H54 (cell line): ENCODE measurements at regions not wholly inside any gene's neighbourhood (a gene's known extent, or its start where the extent isn't known, plus 50 kb on each side); places are given as distances from the start of the nearest gene placed in this dataset.

ENCODE experiments used
- DNase-seq: peaks from one replicate; pipeline ENCODE4 v3.0.0; 2011; ENCODE audit warnings: low spot score, mixed read lengths; ENCODE audit not compliant: insufficient read length
- FAIRE-seq: peaks from 3 replicates; lab custom pipeline; 2011; peaks lifted over from hg19 to GRCh38; lab: Jason Lieb, UNC
- POLR2A ChIP-seq: IDR thresholded peaks from 2 replicates; pipeline ENCODE4 v1.6.1; 2011; ENCODE audit warnings: low read depth, mild to moderate bottlenecking, low read length

DNA sequence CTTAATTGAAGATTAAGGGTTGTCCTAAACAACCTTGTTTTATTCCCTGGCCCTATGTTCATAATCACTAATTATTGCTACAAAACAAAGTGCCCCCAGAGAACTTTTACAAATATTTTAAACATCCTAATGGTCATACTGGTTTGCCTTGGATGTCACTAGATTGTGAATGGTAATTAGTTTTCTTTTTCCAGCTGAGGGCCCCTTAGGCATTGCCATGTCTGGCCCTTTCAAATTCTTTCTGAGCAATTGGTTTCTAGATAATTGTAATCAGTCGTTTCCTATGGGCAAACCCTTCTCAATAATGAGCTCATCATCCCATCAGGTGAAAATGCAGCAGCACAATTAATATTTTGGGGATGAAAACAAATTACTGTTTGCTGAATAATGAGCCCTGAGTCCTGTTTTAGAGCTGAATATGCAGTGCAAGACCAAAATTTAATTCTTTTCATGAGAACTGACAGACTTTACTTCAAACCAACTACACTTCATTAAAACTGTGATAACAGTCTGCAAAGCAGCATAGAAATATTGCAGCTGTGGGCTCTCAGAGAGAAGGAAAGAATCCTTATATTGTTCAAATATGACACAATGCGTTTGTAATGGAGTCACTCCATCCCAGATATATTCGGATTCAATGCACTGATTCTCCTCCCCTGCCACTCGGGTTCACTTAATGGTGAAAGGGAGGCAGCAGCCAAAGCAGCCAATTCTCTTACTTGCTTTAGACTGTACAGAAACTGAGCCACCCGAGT, 67.7 kb upstream of the ARHGAP5 start:
- TF ChIP-seq POLR2A, result no peak
- DNase-seq (no peak), FAIRE-seq (no peak)

- DNase-seq (no peak), FAIRE-seq (no peak)
- no peak for TF ChIP-seq POLR2A
These were observed 67.0 kb upstream of the ARHGAP5 start for GRCh38 chr14:32009976-32010581.

- DNase-seq (peak; percentile 33), FAIRE-seq (peak; percentile 89)
- TF ChIP-seq POLR2A, result no peak
These were observed 66.4 kb upstream of the ARHGAP5 start for GRCh38 chr14:32010604-32011125.

DNA sequence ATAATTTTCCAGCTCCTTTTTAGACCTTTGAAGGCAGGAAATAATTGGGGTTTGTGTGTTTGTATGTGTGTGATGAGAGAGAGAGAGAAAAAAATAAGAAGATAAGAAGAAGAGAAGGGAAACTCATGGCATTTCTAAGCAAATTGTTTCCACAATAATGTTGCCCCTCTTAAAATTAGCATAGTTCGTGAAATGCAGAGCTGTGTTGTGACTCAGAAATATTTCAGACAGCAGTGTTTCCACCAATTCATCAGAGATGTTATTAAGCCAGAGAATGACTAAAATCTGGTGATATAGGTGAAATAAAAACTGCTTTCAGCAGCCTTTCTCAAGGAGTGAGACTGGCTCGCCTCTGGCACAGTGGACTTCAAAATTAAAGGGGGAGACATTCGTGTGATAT, 65.9 kb upstream of the ARHGAP5 start:
- DNase-seq, result no peak
- no peak for TF ChIP-seq POLR2A
- peak; percentile 50 for FAIRE-seq

DNA sequence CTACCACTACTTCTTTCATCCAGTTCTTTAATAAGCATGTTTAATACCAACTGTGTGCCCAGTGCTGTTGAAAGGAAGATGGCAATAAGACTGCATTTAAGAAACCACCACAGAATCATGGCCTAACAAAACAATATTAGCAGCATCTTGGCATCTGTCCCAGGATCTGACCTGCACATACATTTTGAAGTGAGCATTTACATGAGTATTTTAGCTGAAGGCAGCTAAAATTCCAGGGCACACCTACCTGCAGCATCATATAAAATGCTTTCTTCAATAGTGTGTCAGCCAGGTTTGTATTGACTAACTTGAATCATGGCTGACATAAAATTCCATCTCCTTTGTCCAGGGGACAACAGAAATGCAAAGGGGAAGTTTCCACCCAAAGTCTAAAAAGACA, 65.0 kb upstream of the ARHGAP5 start:
- FAIRE-seq, result no peak
- no peak for DNase-seq
- no peak for TF ChIP-seq POLR2A

DNA sequence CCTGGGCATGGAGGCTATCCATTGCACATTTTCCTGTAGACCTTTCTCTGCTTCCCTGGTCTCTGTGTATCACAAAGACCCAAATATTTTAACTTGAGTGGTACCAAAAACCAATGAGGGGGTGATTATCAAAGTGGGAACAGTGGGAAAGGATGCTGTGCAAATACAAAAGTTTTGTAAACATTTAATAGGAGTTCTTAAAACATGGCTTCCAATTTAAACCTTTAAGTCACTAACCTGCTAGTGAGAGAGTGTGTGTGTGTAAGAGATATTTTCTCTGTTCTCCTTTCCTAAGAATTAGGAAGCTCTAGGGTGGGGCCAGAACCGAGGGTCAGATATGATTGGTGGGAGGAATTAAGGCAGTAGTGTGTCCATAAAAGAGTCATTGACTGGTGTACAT, 64.5 kb upstream of the ARHGAP5 start:
- no peak for TF ChIP-seq POLR2A
- DNase-seq (no peak), FAIRE-seq (no peak)

DNA sequence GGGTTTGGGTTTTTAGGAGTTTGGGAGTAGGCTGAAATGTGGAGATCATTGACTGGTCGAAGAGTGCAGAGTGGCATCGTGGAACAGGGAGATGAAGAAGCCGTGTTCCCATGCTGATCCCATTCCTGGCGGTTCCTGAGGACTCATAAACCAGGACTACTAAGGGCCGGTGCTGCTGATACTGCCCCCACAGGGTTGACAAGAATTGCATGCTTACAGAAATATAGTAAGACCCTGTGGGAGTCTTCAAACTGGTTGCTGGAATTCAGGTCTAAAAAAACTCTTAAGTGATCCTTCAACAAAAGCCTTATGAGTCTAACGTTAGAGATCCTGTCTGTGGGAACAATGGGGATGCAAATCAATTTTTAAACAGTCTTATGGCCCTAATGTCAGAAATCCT, 64.0 kb upstream of the ARHGAP5 start:
- no peak for TF ChIP-seq POLR2A
- DNase-seq (no peak), FAIRE-seq (no peak)

- FAIRE-seq (no peak), DNase-seq (no peak)
- TF ChIP-seq POLR2A, result no peak
These were observed 63.0 kb upstream of the ARHGAP5 start for GRCh38 chr14:32014057-32014456.

GRCh38 chr14:32014498-32014897, 62.6 kb upstream of the ARHGAP5 start:
- DNase-seq, result no peak
- TF ChIP-seq POLR2A, result no peak
- no peak for FAIRE-seq

DNA sequence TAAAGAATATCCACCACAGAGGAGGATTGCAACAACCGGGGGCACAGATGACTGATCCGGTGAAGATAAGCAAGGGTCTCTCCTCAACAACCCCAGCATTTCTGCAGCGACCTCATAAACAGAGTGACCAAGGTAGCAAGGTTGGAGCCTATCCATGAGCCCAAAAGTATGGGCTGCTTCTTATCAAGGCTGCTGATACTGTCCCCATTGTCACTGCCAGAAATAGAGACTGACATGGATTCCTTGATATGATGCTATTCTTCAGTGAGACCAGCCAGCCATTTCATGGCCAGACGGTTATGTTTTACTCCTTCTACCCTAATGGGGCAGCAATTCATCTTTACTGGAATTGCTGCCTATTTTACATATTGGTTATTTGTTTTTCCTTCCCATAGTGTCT, 61.9 kb upstream of the ARHGAP5 start:
- no peak for TF ChIP-seq POLR2A
- DNase-seq (no peak), FAIRE-seq (no peak)

GRCh38 chr14:32017587-32017986, 59.5 kb upstream of the ARHGAP5 start:
- FAIRE-seq, result no peak
- no peak for DNase-seq

GRCh38 chr14:32018391-32019092, 58.6 kb upstream of the ARHGAP5 start:
- no peak for DNase-seq
- no peak for TF ChIP-seq POLR2A
- FAIRE-seq, result no peak

More at GRCh38 chr14:32017587-32017986, 59.5 kb upstream of the ARHGAP5 start:
- no peak for TF ChIP-seq POLR2A

GRCh38 chr14:32019276-32019675, 57.8 kb upstream of the ARHGAP5 start:
- FAIRE-seq (no peak), DNase-seq (no peak)
- TF ChIP-seq POLR2A, result no peak

DNA sequence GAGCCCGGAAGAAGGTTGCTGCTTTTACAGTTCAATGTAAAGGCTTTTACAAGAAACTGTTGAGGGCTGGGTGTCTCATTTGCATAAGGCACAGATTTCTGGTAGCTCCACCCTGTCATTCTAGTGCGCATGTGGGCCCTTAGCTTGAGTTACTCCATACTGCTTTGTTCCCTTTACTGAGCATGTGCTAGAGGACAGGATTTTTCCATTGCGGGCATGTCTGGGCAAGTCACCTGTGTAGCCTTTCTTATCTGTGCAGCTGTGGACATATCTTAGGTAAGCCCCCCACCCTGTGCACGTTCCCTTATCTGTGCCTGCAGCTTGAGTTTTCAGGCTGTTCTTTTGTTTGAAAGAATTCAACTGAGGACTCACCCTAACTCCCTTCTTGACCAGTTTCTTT, 56.2 kb upstream of the ARHGAP5 start:
- no peak for TF ChIP-seq POLR2A
- FAIRE-seq, result no peak
- DNase-seq, result no peak

GRCh38 chr14:32021341-32021740, 55.8 kb upstream of the ARHGAP5 start:
- FAIRE-seq (no peak), DNase-seq (no peak)
- no peak for TF ChIP-seq POLR2A
